IMR-90 (cell line): ENCODE measurements at regions not wholly inside any gene's neighbourhood (a gene's known extent, or its start where the extent isn't known, plus 50 kb on each side); places are given as distances from the start of the nearest gene placed in this dataset.

Experiments
- ATAC-seq: fragments of 200-7000 bp; cut with Tn5 transposase; 2 replicates; pipeline ENCODE4 v1.9.1; 2020; ENCODE audit warnings: low read depth, mild to moderate bottlenecking, moderate library complexity
- BruUV-seq: library from RNA; stranded (reverse); fragments of 400-500 nt; replicated peaks from 2 replicates; lab custom pipeline; 2021; lab: Mats Ljungman, UMichigan
- CTCF ChIA-PET: fragments of 300-600 bp; formaldehyde crosslinking; extraction: SDS; loops from one replicate; lab custom pipeline; 2021; ENCODE audit warnings: antibody characterized with exemption; lab: Yijun Ruan, JAX
- POLR2A ChIA-PET: fragments of 300-600 bp; sonication (Branson Sonifier 250); formaldehyde crosslinking; loops from one replicate; lab custom pipeline; 2022; ENCODE audit warnings: antibody characterized with exemption; ENCODE audit not compliant: unreplicated experiment; lab: Charles Lee
- DNase-seq: peaks from one replicate; pipeline ENCODE4 v3.0.0; 2013
- H2AFZ ChIP-seq: replicated peaks from 2 replicates; pipeline ENCODE3; 2013; ENCODE audit warnings: low read length, mild to moderate bottlenecking; ENCODE audit not compliant: poor library complexity
- H2AK5ac ChIP-seq: 2 replicates; pipeline ENCODE4 v1.6.1; 2013; ENCODE audit warnings: low read depth, low read length, inconsistent platforms
- H2AK9ac ChIP-seq: replicated peaks from 2 replicates; pipeline ENCODE3; 2013; ENCODE audit warnings: mild to moderate bottlenecking, low read depth, low read length, moderate library complexity; ENCODE audit not compliant: poor library complexity
- H2BK120ac ChIP-seq: 2 replicates; pipeline ENCODE4 v1.6.1; 2013; ENCODE audit warnings: low read depth, low read length, inconsistent platforms
- H2BK15ac ChIP-seq: 3 replicates; pipeline ENCODE4 v1.6.1; 2013; ENCODE audit warnings: low read depth, low read length, inconsistent platforms
- H2BK20ac ChIP-seq: 2 replicates; pipeline ENCODE4 v1.6.1; 2013; ENCODE audit warnings: low read depth, mild to moderate bottlenecking, inconsistent platforms, low read length, moderate library complexity
- H2BK5ac ChIP-seq: 2 replicates; pipeline ENCODE4 v1.6.1; 2013; ENCODE audit warnings: mild to moderate bottlenecking, low read depth, low read length, inconsistent platforms; ENCODE audit not compliant: poor library complexity, severe bottlenecking
- H3K14ac ChIP-seq: replicated peaks from 2 replicates; pipeline ENCODE4 v1.6.1; 2013; ENCODE audit warnings: low read depth, low read length, inconsistent platforms
- H3K18ac ChIP-seq: 2 replicates; pipeline ENCODE4 v1.6.1; 2013; ENCODE audit warnings: low read depth, low read length, control low read depth
- H3K23ac ChIP-seq: 2 replicates; pipeline ENCODE4 v1.6.1; 2013; ENCODE audit warnings: low read depth, low read length, inconsistent platforms
- H3K27ac ChIP-seq: 2 replicates; pipeline ENCODE4 v1.5.1; 2013; ENCODE audit warnings: mild to moderate bottlenecking, control low read depth, low read length; ENCODE audit not compliant: insufficient read depth
- H3K27me3 ChIP-seq: 2 replicates; pipeline ENCODE4 v1.6.1; 2013; ENCODE audit warnings: low read length; ENCODE audit not compliant: control insufficient read depth, insufficient read depth
- H3K36me3 ChIP-seq: 2 replicates; pipeline ENCODE4 v1.6.1; 2013; ENCODE audit warnings: low read length, mixed read lengths; ENCODE audit not compliant: control insufficient read depth, insufficient read depth
- H3K4ac ChIP-seq: 2 replicates; pipeline ENCODE4 v1.6.1; 2013; ENCODE audit warnings: low read depth, low read length, inconsistent platforms
- H3K4me1 ChIP-seq: 2 replicates; pipeline ENCODE4 v1.6.1; 2013; ENCODE audit warnings: low read length, mixed read lengths; ENCODE audit not compliant: control insufficient read depth, insufficient read depth
- H3K4me2 ChIP-seq: 2 replicates; pipeline ENCODE4 v1.6.1; 2013; ENCODE audit warnings: low read depth, mild to moderate bottlenecking, control low read depth, low read length, moderate library complexity
- H3K4me3 ChIP-seq: 2 replicates; pipeline ENCODE4 v1.5.1; 2013; ENCODE audit warnings: low read depth, mild to moderate bottlenecking, control low read depth, low read length, moderate library complexity; ENCODE audit not compliant: insufficient read depth
- H3K56ac ChIP-seq: 2 replicates; pipeline ENCODE4 v1.6.1; 2013; ENCODE audit warnings: low read length, inconsistent platforms; ENCODE audit not compliant: insufficient read depth; ENCODE audit errors: extremely low read depth
- H3K79me1 ChIP-seq, 2 experiments: 2 replicates each; pipeline ENCODE4 v1.6.1; 2013; ENCODE audit warnings: low read length in 2 of 2, inconsistent platforms in 1 of 2, low read depth in 1 of 2
- H3K9ac ChIP-seq: 2 replicates; pipeline ENCODE4 v1.6.1; 2013; ENCODE audit warnings: low read depth, low read length, control low read depth
- H3K9me1 ChIP-seq: 2 replicates; pipeline ENCODE4 v1.6.1; 2013; ENCODE audit warnings: low read length, inconsistent platforms; ENCODE audit not compliant: insufficient read depth
- H3K9me3 ChIP-seq: 2 replicates; pipeline ENCODE4 v1.6.1; 2013; ENCODE audit warnings: low read length; ENCODE audit not compliant: control insufficient read depth, insufficient read depth
- H4K20me1 ChIP-seq: 2 replicates; pipeline ENCODE4 v1.6.1; 2013; ENCODE audit warnings: low read length, inconsistent platforms; ENCODE audit not compliant: insufficient read depth
- H4K5ac ChIP-seq: 2 replicates; pipeline ENCODE4 v1.6.1; 2013; ENCODE audit warnings: mild to moderate bottlenecking, low read depth, low read length, control low read depth
- H4K8ac ChIP-seq, 2 experiments: 2 replicates each; pipeline ENCODE4 v1.6.1; 2013; ENCODE audit warnings: low read depth in 2 of 2, low read length in 2 of 2, control low read depth in 1 of 2, inconsistent platforms in 1 of 2
- H4K91ac ChIP-seq: 2 replicates; pipeline ENCODE4 v1.6.1; 2013; ENCODE audit warnings: low read depth, low read length, inconsistent platforms; ENCODE audit not compliant: insufficient read depth
- CTCF ChIP-seq: conservative IDR thresholded peaks from 2 replicates; pipeline ENCODE4 v1.5.1; 2012; ENCODE audit warnings: mild to moderate bottlenecking, low read depth, low read length, improper control_type of control experiment
- MAFK ChIP-seq: IDR thresholded peaks from 2 replicates; pipeline ENCODE4 v1.6.1; 2012; ENCODE audit warnings: low read depth, low read length, improper control_type of control experiment
- RAD21 ChIP-seq: IDR thresholded peaks from 2 replicates; pipeline ENCODE4 v1.6.1; 2012; ENCODE audit warnings: low read length, improper control_type of control experiment
- RFX5 ChIP-seq: IDR thresholded peaks from 2 replicates; pipeline ENCODE4 v1.8.0; 2012; ENCODE audit warnings: low read depth, mild to moderate bottlenecking, low read length, moderate library complexity
- SMC3 ChIP-seq: fragments of 150-350 bp; IDR thresholded peaks from 2 replicates; pipeline ENCODE4 v1.6.1; 2016; ENCODE audit warnings: low read depth, mild to moderate bottlenecking, antibody characterized with exemption, low read length, moderate library complexity
- USF2 ChIP-seq: fragments of 150-350 bp; IDR thresholded peaks from 2 replicates; pipeline ENCODE4 v1.6.1; 2017; ENCODE audit warnings: mild to moderate bottlenecking, antibody characterized with exemption, low read length, low read depth
- WGBS, 2 experiments: methylation state at CpG; one replicate each; pipeline versions ENCODE4 v1.1.5 to v1.1.7; 2013; ENCODE audit warnings: missing lambda C conversion rate in 2 of 2; ENCODE audit not compliant: insufficient read length in 1 of 2; ENCODE audit errors: extremely low coverage in 2 of 2; 5-methylcytosine and 5-hydroxymethylcytosine counted together
- dilution Hi-C: fragments of 300-500 bp; cut with HindIII; formaldehyde crosslinking; loops from one replicate; pipeline ENCODE4 v1.14.3; 2018; ENCODE audit warnings: low sequenced_read_pairs; ENCODE audit not compliant: unreplicated experiment
- in situ Hi-C: fragments of 300-500 bp; cut with MboI; formaldehyde crosslinking; loops from 3 replicates; pipeline ENCODE4 v1.14.3; 2019; ENCODE audit warnings: low sequenced_read_pairs, inconsistent platforms, mixed read lengths
- intact Hi-C: fragments of 100-400 bp; cut with micrococcal nuclease; formaldehyde crosslinking; loops from 2 replicates; pipeline ENCODE4 v1.10.0; 2022

GRCh38 chr2:20103530-20103929 lies 52.1 kb upstream of the LAPTM4A start:
- WGBS, 2 experiments = no CpG with 5 or more reads among the region's 2 CpGs
- ATAC-seq (no peak), DNase-seq (peak; percentile 12)
- H3K36me3 ChIP-seq = no peaks in the 10 kb centered on the region
- H2BK20ac ChIP-seq = no peak overlapping the region
- no peak overlapping the region for H4K91ac ChIP-seq
- CTCF ChIA-PET = interaction anchor here (1.2 kb wide), 1 partner anchor 187 kb away, joined by 3 read pairs; no protein-coding TSS in a partner anchor
- no peak overlapping the region for H2BK120ac ChIP-seq
- POLR2A ChIA-PET = no interaction called here
- no peak overlapping the region for H3K18ac ChIP-seq
- no peak overlapping the region for H2BK15ac ChIP-seq
- H3K9ac ChIP-seq = no peak overlapping the region
- H3K14ac ChIP-seq = no peak overlapping the region
- no TSS peak for BruUV-seq
- H3K23ac ChIP-seq = no peak overlapping the region
- intact Hi-C loops = no loop called here
- in situ Hi-C loops = no loop called here
- no peak overlapping the region for H4K8ac ChIP-seq
- dilution Hi-C loops = no loop called here
- no peaks in the 10 kb centered on the region for H3K27me3 ChIP-seq
- H4K20me1 ChIP-seq = no peaks in the 10 kb centered on the region
- no peak overlapping the region for H3K56ac ChIP-seq
- no peak overlapping the region for H2AFZ ChIP-seq
- peaks cover 2% of the 10 kb centered on the region for H3K4me1 ChIP-seq
- no peak overlapping the region for H4K5ac ChIP-seq
- H3K4me3 ChIP-seq = no peak overlapping the region
- H3K79me1 ChIP-seq = no peaks in the 10 kb centered on the region
- no peak overlapping the region for H3K27ac ChIP-seq
- no peak overlapping the region for H3K4ac ChIP-seq
- H3K4me2 ChIP-seq = no peak overlapping the region
- H2AK9ac ChIP-seq = no peak overlapping the region
- 0 out of 2 replicates have a peak, but pooled peaks cover 5% of the 10 kb centered on the region for H3K9me1 ChIP-seq
- TF ChIP-seq CTCF (peak; percentile 32; the same call in 1 of the 2 replicates), RAD21 (peak; percentile 41), MAFK (no peak), SMC3 (0 out of 2 replicates have a peak, but pooled peaks have one; percentile 19), RFX5 (no peak), USF2 (no peak)
- H2AK5ac ChIP-seq = no peak overlapping the region
- H3K9me3 ChIP-seq = peaks cover 7% of the 10 kb centered on the region
- H2BK5ac ChIP-seq = no peak overlapping the region
